ENCODE measurements at regions not wholly inside any gene's neighbourhood (a gene's known extent, or its start where the extent isn't known, plus 50 kb on each side); places are given as distances from the start of the nearest gene placed in this dataset.

DNA sequence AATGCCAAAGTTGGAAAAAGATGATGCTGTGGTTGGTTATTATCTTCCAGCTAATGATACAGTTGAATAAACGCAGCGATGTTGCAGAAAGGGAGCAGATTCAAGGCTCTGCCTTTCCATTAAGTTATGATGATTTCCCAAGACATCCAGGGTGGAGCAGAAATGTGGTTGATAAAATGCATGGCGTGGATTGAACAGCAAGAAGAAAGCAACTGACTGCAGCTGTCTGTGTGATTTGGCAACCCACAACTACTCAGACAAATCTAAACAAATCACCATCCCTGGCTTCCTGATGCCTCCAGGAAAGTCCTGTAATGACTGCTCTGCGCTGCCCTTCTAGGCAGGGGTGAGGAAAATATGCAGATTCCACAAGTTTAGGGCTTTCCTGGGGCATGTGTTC is 166.3 kb downstream of the NRP2 start:
- DNase-seq: no peak
- intact Hi-C loops (cut with DNase I; ENCODE audit: low total_unique reads): no loop called here

More for the DNA sequence above, 166.3 kb downstream of the NRP2 start:
- in situ Hi-C loops (cut with MboI; ENCODE audit: low pct_ligation_motif_present in 1 of 4, low pct_unique_long_range_greater_than_20kb in 1 of 4, low sequenced_read_pairs in 3 of 4): no loop called here
- no peaks in the 10 kb centered on the region for H3K9me3 ChIP-seq
- H3K4me1 ChIP-seq: no peaks in the 10 kb centered on the region
- H3K27me3 ChIP-seq: no peaks in the 10 kb centered on the region
- TF ChIP-seq POLR2AphosphoS5 (IDR thresholded peaks at IDR 0.05): no peak
- TF ChIP-seq, protein P1, sequence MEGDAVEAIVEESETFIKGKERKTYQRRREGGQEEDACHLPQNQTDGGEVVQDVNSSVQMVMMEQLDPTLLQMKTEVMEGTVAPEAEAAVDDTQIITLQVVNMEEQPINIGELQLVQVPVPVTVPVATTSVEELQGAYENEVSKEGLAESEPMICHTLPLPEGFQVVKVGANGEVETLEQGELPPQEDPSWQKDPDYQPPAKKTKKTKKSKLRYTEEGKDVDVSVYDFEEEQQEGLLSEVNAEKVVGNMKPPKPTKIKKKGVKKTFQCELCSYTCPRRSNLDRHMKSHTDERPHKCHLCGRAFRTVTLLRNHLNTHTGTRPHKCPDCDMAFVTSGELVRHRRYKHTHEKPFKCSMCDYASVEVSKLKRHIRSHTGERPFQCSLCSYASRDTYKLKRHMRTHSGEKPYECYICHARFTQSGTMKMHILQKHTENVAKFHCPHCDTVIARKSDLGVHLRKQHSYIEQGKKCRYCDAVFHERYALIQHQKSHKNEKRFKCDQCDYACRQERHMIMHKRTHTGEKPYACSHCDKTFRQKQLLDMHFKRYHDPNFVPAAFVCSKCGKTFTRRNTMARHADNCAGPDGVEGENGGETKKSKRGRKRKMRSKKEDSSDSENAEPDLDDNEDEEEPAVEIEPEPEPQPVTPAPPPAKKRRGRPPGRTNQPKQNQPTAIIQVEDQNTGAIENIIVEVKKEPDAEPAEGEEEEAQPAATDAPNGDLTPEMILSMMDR (IDR thresholded peaks at IDR 0.05): no peak
- no peak for TF ChIP-seq EP300 (IDR thresholded peaks at IDR 0.05; ENCODE audit: low read depth)
- no peak for TF ChIP-seq POLR2A (IDR thresholded peaks at IDR 0.05)
- no peaks in the 10 kb centered on the region for H3K36me3 ChIP-seq
- no peak overlapping the region for H3K4me3 ChIP-seq
- 58 to 84% methylated on average over 3 to 4 of the region's 4 CpGs for WGBS, 2 donors (ENCODE audit: low coverage in 1 of 2)
- H3K27ac ChIP-seq: no peak overlapping the region

All from transverse colon (tissue), 4 donors.